ENCODE measurements at regions not wholly inside any gene's neighbourhood (a gene's known extent, or its start where the extent isn't known, plus 50 kb on each side); places are given as distances from the start of the nearest gene placed in this dataset.

GRCh38 chr4:117793845-117794480, 240.3 kb upstream of the NDST3 start:
- no peak for TF ChIP-seq EZH2phosphoT487 (IDR thresholded peaks at IDR 0.05; ENCODE audit: borderline replicate concordance)
- no peak for TF ChIP-seq ZBTB33 (IDR thresholded peaks at IDR 0.05; ENCODE audit: extremely low read depth, insufficient replicate concordance, low read length)
- TF ChIP-seq POLR2A (IDR thresholded peaks at IDR 0.05; ENCODE audit: borderline replicate concordance, extremely low read depth, insufficient read depth, insufficient read length), result no peak
- no peak for TF ChIP-seq EZH2 (IDR thresholded peaks at IDR 0.05)
- no peak for TF ChIP-seq CEBPB (IDR thresholded peaks at IDR 0.05; ENCODE audit: low read depth)
- no peak for TF ChIP-seq CTCF (IDR thresholded peaks at IDR 0.05 in 2 of 3, conservative IDR thresholded peaks at IDR 0.05 in 1 of 3; ENCODE audit: borderline replicate concordance in 1 of 3, insufficient read depth in 1 of 3, low read depth in 2 of 3, low read length in 2 of 3)
- no peak for TF ChIP-seq POLR2AphosphoS5 (IDR thresholded peaks at IDR 0.05; ENCODE audit: low read depth, low read length)
- no peak for TF ChIP-seq SRF (IDR thresholded peaks at IDR 0.05; ENCODE audit: low read depth)
- TF ChIP-seq YY1 (IDR thresholded peaks at IDR 0.05; ENCODE audit: extremely low read depth, insufficient replicate concordance, low read depth, low read length), result no peak
- no peak for TF ChIP-seq REST (IDR thresholded peaks at IDR 0.05; ENCODE audit: low read depth)
- TF ChIP-seq EGR1 (IDR thresholded peaks at IDR 0.05; ENCODE audit: low read depth), result no peak
- no peak for TF ChIP-seq ELF1 (IDR thresholded peaks at IDR 0.05; ENCODE audit: borderline replicate concordance, low read depth)
- TF ChIP-seq ZNF274 (IDR thresholded peaks at IDR 0.05; ENCODE audit: low read depth, low read length), result no peak

Measured in HCT116 (cell line).